Activated T-cell treated with anti-CD3 and anti-CD28 coated beads, Interleukin-2, amount 50 U/mL, for 24 hours (primary cell): ENCODE measurements at regions not wholly inside any gene's neighbourhood (a gene's known extent, or its start where the extent isn't known, plus 50 kb on each side); places are given as distances from the start of the nearest gene placed in this dataset.
"Not testable (repeated sequence)": the region's sequence is repeated elsewhere in the genome, so short reads cannot be mapped to it uniquely, and the experiment has no call there.

ENCODE experiments used
- DNase-seq: peaks from one replicate; pipeline ENCODE4 v3.0.0-alpha.2; 2020
- H3K27ac Mint-ChIP-seq: 2 replicates; pipeline ENCODE4 v1.8.0; 2020; ENCODE audit warnings: mild to moderate bottlenecking, mixed read lengths
- H3K27me3 Mint-ChIP-seq: 2 replicates; pipeline ENCODE4 v1.8.0; 2020; ENCODE audit warnings: mixed read lengths
- H3K36me3 Mint-ChIP-seq: 2 replicates; pipeline ENCODE4 v1.8.0; 2020; ENCODE audit warnings: low read depth, mixed read lengths
- H3K4me1 Mint-ChIP-seq: 2 replicates; pipeline ENCODE4 v1.8.0; 2020; ENCODE audit warnings: low read depth, mixed read lengths
- H3K4me3 Mint-ChIP-seq: 2 replicates; pipeline ENCODE4 v1.8.0; 2020; ENCODE audit warnings: mild to moderate bottlenecking, moderate library complexity, mixed read lengths
- H3K9me3 Mint-ChIP-seq: 2 replicates; pipeline ENCODE4 v1.8.0; 2020; ENCODE audit warnings: mixed read lengths

- H3K27me3 Mint-ChIP-seq: peaks cover 3% of the 10 kb centered on the region
- H3K9me3 Mint-ChIP-seq: no peaks in the 10 kb centered on the region
- DNase-seq: no peak
- no peak overlapping the region for H3K4me3 Mint-ChIP-seq
- H3K36me3 Mint-ChIP-seq: no peaks in the 10 kb centered on the region
- no peaks in the 10 kb centered on the region for H3K4me1 Mint-ChIP-seq
- no peak overlapping the region for H3K27ac Mint-ChIP-seq
Measured at GRCh38 chr18:78418379-78418778, 561.2 kb upstream of the SALL3 start.

DNA sequence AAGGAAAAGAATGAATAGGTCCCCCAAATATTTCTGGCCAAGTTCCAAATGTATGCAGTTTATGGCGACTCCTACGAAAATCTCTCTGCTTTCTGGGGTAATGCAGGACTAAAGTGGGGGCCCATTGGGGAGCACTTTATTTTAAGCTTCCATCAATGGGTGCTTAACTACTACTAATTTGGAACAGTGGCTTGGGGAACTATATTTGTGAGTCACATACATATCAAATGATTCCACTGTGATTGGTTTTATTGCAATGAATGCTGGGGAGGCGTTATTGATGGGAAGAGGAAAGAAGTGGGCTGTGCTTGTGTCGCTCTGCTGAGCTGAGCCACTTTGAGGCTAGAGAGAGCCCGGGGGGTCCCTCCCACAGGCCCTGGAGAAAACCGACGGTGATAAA is 560.4 kb upstream of the SALL3 start:
- Mint-ChIP-seq H3K27me3 (peaks cover 3% of the 10 kb centered on the region), H3K4me1 (no peaks in the 10 kb centered on the region), H3K36me3 (no peaks in the 10 kb centered on the region), H3K27ac (no peak overlapping the region), H3K4me3 (no peak overlapping the region), H3K9me3 (no peaks in the 10 kb centered on the region)
- DNase-seq: no peak

GRCh38 chr18:78420116-78420515 is 559.5 kb upstream of the SALL3 start:
- Mint-ChIP-seq H3K27ac (no peak overlapping the region), H3K36me3 (no peaks in the 10 kb centered on the region), H3K27me3 (peaks cover 3% of the 10 kb centered on the region), H3K9me3 (no peaks in the 10 kb centered on the region), H3K4me1 (no peaks in the 10 kb centered on the region), H3K4me3 (no peak overlapping the region)
- no peak for DNase-seq

- Mint-ChIP-seq H3K27ac (no peak overlapping the region), H3K4me1 (no peaks in the 10 kb centered on the region), H3K36me3 (no peaks in the 10 kb centered on the region), H3K27me3 (peaks cover 3% of the 10 kb centered on the region), H3K4me3 (no peak overlapping the region), H3K9me3 (no peaks in the 10 kb centered on the region)
- DNase-seq: no peak
Measured at GRCh38 chr18:78421392-78421791, 558.2 kb upstream of the SALL3 start.

DNA sequence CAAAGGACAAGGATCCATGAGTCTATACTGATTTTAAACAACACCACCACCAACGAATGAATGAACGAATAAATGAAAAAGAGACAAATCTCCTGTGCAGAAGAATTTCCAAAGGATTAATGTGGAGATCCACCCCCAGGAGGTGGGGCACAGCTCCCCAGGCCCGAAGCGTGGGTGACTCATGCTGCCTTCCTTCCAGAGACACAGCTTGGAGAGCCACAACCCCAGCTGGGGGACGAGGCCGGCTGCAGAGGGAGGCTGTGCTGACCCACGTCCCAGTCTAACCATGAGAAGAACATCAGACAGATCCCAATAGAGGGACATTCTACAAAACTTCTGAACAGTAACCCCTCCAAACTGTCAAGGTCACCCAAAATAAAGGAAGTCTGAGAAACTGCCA is 557.3 kb upstream of the SALL3 start:
- Mint-ChIP-seq H3K27ac (no peak overlapping the region), H3K9me3 (no peaks in the 10 kb centered on the region), H3K36me3 (no peaks in the 10 kb centered on the region), H3K27me3 (peaks cover 3% of the 10 kb centered on the region), H3K4me3 (no peak overlapping the region), H3K4me1 (no peaks in the 10 kb centered on the region)
- DNase-seq: no peak

GRCh38 chr18:78423811-78424210 is 555.8 kb upstream of the SALL3 start:
- no peaks in the 10 kb centered on the region for H3K36me3 Mint-ChIP-seq
- H3K9me3 Mint-ChIP-seq: no peaks in the 10 kb centered on the region
- DNase-seq: no peak
- H3K27me3 Mint-ChIP-seq: peaks cover 3% of the 10 kb centered on the region
- no peak overlapping the region for H3K4me3 Mint-ChIP-seq
- no peaks in the 10 kb centered on the region for H3K4me1 Mint-ChIP-seq
- no peak overlapping the region for H3K27ac Mint-ChIP-seq

DNA sequence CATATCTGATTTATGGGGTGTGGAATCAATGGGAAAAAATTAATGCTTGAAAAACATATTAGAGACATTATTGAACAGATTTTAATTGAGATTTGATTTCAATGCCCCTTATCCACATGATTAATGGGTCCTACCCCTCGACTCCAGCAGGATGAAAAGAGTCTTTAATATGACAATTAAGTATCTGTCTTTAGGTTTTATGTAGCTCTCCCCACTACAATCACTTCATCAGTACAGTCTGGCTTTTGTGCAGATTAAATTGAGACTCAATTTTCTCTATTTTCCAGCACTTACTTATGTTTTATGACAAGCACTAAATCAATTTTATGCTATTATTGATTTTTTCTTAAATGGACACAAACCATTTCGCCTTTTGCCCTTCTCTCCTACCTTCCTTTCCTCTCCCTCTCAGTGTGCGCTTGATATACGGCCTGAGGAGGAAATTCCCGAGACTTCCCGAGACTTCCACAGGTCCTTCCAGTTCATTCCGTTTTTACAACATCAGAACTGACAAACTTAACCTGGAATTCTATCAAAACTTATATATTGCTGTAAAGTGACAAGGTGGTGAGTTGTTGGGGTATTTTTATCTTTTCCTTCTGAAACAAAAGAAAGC is 555.1 kb upstream of the SALL3 start:
- H3K9me3 Mint-ChIP-seq: no peaks in the 10 kb centered on the region
- H3K27ac Mint-ChIP-seq: no peak overlapping the region
- no peaks in the 10 kb centered on the region for H3K4me1 Mint-ChIP-seq
- H3K27me3 Mint-ChIP-seq: peaks cover 3% of the 10 kb centered on the region
- no peak overlapping the region for H3K4me3 Mint-ChIP-seq
- DNase-seq: no peak
- H3K36me3 Mint-ChIP-seq: no peaks in the 10 kb centered on the region

DNA sequence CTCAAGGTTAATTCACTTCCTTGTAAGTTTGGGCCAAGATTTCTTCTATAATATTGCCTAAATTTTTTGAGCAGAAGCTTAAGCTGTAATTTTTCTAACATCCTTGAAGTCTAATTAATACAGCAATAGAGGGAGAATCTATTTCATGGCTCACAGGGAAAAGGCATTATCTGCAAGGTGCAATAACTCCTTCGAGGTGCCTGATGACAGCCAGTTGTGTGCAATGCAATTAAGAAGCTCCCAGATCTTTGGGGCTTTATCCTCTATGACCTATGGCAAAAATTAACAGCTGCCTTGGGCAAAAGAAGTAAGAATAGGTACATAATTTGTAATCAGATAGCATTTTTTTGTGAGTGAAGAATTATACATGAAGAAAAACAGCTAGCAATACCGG is 554.6 kb upstream of the SALL3 start:
- H3K36me3 Mint-ChIP-seq: no peaks in the 10 kb centered on the region
- no peaks in the 10 kb centered on the region for H3K4me1 Mint-ChIP-seq
- no peak overlapping the region for H3K4me3 Mint-ChIP-seq
- H3K27me3 Mint-ChIP-seq: peaks cover 3% of the 10 kb centered on the region
- no peak for DNase-seq
- no peak overlapping the region for H3K27ac Mint-ChIP-seq
- H3K9me3 Mint-ChIP-seq: no peaks in the 10 kb centered on the region

DNA sequence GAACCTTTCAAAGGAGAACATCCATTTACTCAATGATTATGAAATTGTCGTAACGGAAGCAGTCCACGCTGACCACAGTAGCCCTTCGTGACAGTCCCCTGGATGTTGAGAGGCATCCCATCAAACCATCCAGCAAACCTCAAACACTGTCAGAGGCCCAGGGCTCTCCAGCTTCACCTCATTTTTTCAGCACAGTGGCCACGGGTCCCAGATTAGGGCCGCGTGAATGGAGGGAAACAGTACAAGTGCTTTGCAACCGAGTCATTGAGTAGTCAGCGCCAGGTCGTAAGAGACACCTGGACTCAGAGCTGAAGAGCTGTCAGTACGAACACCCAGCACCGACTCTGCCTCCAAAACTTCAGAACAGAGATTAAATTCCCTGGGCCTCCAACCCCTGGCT is 552.5 kb upstream of the SALL3 start:
- no peak overlapping the region for H3K27ac Mint-ChIP-seq

GRCh38 chr18:78429127-78430108 is 550.2 kb upstream of the SALL3 start:
- Mint-ChIP-seq H3K27ac (no peak overlapping the region), H3K36me3 (no peaks in the 10 kb centered on the region), H3K4me1 (no peaks in the 10 kb centered on the region), H3K9me3 (no peaks in the 10 kb centered on the region), H3K27me3 (peaks cover 8% of the 10 kb centered on the region), H3K4me3 (no peak overlapping the region)
- no peak for DNase-seq

More for the DNA sequence above, 552.5 kb upstream of the SALL3 start:
- no peaks in the 10 kb centered on the region for H3K4me1 Mint-ChIP-seq
- H3K4me3 Mint-ChIP-seq: no peak overlapping the region
- no peaks in the 10 kb centered on the region for H3K9me3 Mint-ChIP-seq
- peaks cover 7% of the 10 kb centered on the region for H3K27me3 Mint-ChIP-seq
- no peak for DNase-seq
- no peaks in the 10 kb centered on the region for H3K36me3 Mint-ChIP-seq

GRCh38 chr18:78430131-78430758 is 549.4 kb upstream of the SALL3 start:
- Mint-ChIP-seq H3K4me3 (no peak overlapping the region), H3K36me3 (no peaks in the 10 kb centered on the region)

GRCh38 chr18:78431606-78432005 is 548.0 kb upstream of the SALL3 start:
- Mint-ChIP-seq H3K27ac (no peak overlapping the region), H3K9me3 (peaks cover 2% of the 10 kb centered on the region), H3K36me3 (no peaks in the 10 kb centered on the region), H3K4me3 (no peak overlapping the region), H3K27me3 (peaks cover 9% of the 10 kb centered on the region), H3K4me1 (no peaks in the 10 kb centered on the region)
- no peak for DNase-seq

More at GRCh38 chr18:78430131-78430758, 549.4 kb upstream of the SALL3 start:
- no peaks in the 10 kb centered on the region for H3K4me1 Mint-ChIP-seq
- no peaks in the 10 kb centered on the region for H3K9me3 Mint-ChIP-seq
- H3K27ac Mint-ChIP-seq: no peak overlapping the region
- no peak for DNase-seq
- H3K27me3 Mint-ChIP-seq: peaks cover 9% of the 10 kb centered on the region

DNA sequence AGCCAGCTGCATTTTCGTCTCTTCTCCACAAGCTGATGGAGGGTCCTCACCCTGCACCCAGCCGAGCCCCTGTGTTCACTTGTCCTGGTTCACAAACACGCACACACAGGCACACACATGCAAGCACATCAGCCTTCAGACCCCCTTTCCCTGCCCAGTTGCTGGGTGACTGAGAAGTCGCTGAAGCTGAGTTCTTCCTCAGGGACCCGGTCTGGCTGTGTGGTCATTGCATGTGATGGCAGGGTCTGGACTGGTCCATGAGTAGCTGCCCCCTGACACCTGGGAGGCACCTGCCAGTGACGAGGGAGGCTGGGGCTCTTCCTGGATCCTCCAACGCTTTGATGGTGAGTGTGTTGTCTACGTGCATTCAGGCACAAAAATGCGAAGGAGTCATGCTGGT is 546.1 kb upstream of the SALL3 start:
- H3K4me3 Mint-ChIP-seq: no peak overlapping the region
- peaks cover 2% of the 10 kb centered on the region for H3K9me3 Mint-ChIP-seq
- no peaks in the 10 kb centered on the region for H3K36me3 Mint-ChIP-seq
- DNase-seq: no peak
- no peak overlapping the region for H3K27ac Mint-ChIP-seq
- peaks cover 9% of the 10 kb centered on the region for H3K27me3 Mint-ChIP-seq
- no peaks in the 10 kb centered on the region for H3K4me1 Mint-ChIP-seq

GRCh38 chr18:78436110-78436509 is 543.5 kb upstream of the SALL3 start:
- H3K4me1 Mint-ChIP-seq: no peaks in the 10 kb centered on the region
- peaks cover 6% of the 10 kb centered on the region for H3K9me3 Mint-ChIP-seq
- H3K36me3 Mint-ChIP-seq: no peaks in the 10 kb centered on the region
- H3K4me3 Mint-ChIP-seq: no peak overlapping the region
- no peak overlapping the region for H3K27ac Mint-ChIP-seq
- H3K27me3 Mint-ChIP-seq: peaks cover 15% of the 10 kb centered on the region
- DNase-seq: no peak

DNA sequence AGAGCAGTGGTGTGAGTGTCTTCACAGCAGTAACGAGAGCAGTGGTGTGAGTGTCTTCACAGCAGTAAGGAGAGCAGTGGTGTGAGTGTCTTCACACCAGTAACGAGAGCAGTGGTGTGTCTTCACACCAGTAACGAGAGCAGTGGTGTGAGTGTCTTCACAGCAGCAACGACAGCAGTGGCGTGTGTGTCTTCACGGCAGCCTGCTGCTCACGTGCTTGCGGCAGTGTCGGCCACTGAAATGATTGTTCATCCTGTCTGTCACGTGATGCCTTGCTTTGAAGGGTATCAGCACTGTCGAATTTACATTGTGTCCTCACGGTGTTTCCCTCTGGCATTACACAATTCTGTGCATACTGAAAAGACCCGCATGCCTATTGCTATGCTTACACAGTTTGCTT is 541.4 kb upstream of the SALL3 start:
- not testable (repeated sequence) for H3K4me3 Mint-ChIP-seq, H3K4me1 Mint-ChIP-seq, H3K27ac Mint-ChIP-seq, DNase-seq, H3K36me3 Mint-ChIP-seq, H3K9me3 Mint-ChIP-seq
- H3K27me3 Mint-ChIP-seq: peaks cover 10% of the 10 kb centered on the region
